HepG2 (cell line): ENCODE measurements at regions not wholly inside any gene's neighbourhood (a gene's known extent, or its start where the extent isn't known, plus 50 kb on each side); places are given as distances from the start of the nearest gene placed in this dataset.

ENCODE experiments used
- ATAC-seq: fragments of 200-7000 bp; cut with Tn5 transposase; 3 replicates; pipeline ENCODE4 v1.9.1; 2020; ENCODE audit warnings: mild to moderate bottlenecking, moderate library complexity
- BruUV-seq: library from RNA; stranded (reverse); fragments of 400-500 nt; replicated peaks from 2 replicates; lab custom pipeline; 2021; lab: Mats Ljungman, UMichigan
- CTCF ChIA-PET: fragments of 300-600 bp; formaldehyde crosslinking; extraction: SDS; loops from one replicate; lab custom pipeline; 2021; ENCODE audit warnings: low total read pairs, inconsistent platforms, low intra/inter-chr PET ratio; lab: Yijun Ruan, JAX
- POLR2A ChIA-PET: fragments of 350-600 bp; sonication (Branson Sonifier 250); formaldehyde crosslinking; loops from one replicate; lab custom pipeline; 2020; ENCODE audit warnings: antibody characterized with exemption, inconsistent platforms; lab: Yijun Ruan, JAX
- DNase-seq: peaks from one replicate; pipeline ENCODE4 v3.0.0-alpha.2; 2015; ENCODE audit warnings: low spot score
- FAIRE-seq: peaks from 3 replicates; lab custom pipeline; 2011; peaks lifted over from hg19 to GRCh38; lab: Jason Lieb, UNC
- H2AFZ ChIP-seq: one replicate; pipeline ENCODE4 v1.6.1; 2011; ENCODE audit warnings: low read length, inconsistent platforms
- H3K27ac ChIP-seq: fragments of 300-600 bp; 3 replicates; pipeline ENCODE4 v1.8.0; 2011; ENCODE audit warnings: mixed run types, mild to moderate bottlenecking, mixed read lengths, low read length, inconsistent platforms; ENCODE audit not compliant: insufficient read depth; ENCODE audit errors: extremely low read length
- H3K27me3 ChIP-seq, 2 experiments: fragments of 200-600 bp in 1 of 2; 2 replicates in 1 of 2; 3 replicates in 1 of 2; pipeline versions ENCODE4 v1.6.0 to v1.8.0; 2011; ENCODE audit warnings: low read length in 2 of 2, mild to moderate bottlenecking in 2 of 2, moderate library complexity in 2 of 2, inconsistent platforms in 1 of 2; ENCODE audit not compliant: insufficient read depth in 2 of 2, control insufficient read depth in 1 of 2
- H3K36me3 ChIP-seq, 2 experiments: fragments of 200-600 bp in 1 of 2; replicated peaks in 1 of 2; 2 replicates in 1 of 2; 3 replicates in 1 of 2; pipeline versions ENCODE4 v1.5.1 to v1.8.0; 2011; ENCODE audit warnings: low read length in 2 of 2, inconsistent platforms in 1 of 2; ENCODE audit not compliant: insufficient read depth in 2 of 2, control insufficient read depth in 1 of 2
- H3K4me1 ChIP-seq: 2 replicates; pipeline ENCODE4 v1.5.1; 2012; ENCODE audit warnings: low read length, inconsistent platforms; ENCODE audit not compliant: insufficient read depth
- H3K4me2 ChIP-seq: 2 replicates; pipeline ENCODE4 v1.6.0; 2011; ENCODE audit warnings: low read depth, low read length, inconsistent platforms
- H3K4me3 ChIP-seq, 3 experiments: fragments of 200-600 bp in 1 of 3; sonication (generic), shearing (Covaris generic) in 1 of 3; replicated peaks in 1 of 3; 2 replicates each; pipeline ENCODE4 v1.5.1; 2011 to 2016; ENCODE audit warnings: low read length in 3 of 3, inconsistent platforms in 2 of 3, low read depth in 2 of 3, mild to moderate bottlenecking in 2 of 3, control low read depth in 1 of 3, mixed read lengths in 1 of 3; ENCODE audit not compliant: insufficient read depth in 1 of 3
- H3K79me2 ChIP-seq: one replicate; pipeline ENCODE4 v1.6.1; 2011; ENCODE audit warnings: low read length, inconsistent platforms; ENCODE audit not compliant: insufficient read depth
- H3K9ac ChIP-seq: 2 replicates; pipeline ENCODE4 v1.6.0; 2011; ENCODE audit warnings: mild to moderate bottlenecking, low read depth, low read length, inconsistent platforms; ENCODE audit not compliant: insufficient read depth
- H3K9me3 ChIP-seq: 2 replicates; pipeline ENCODE4 v1.5.1; 2012; ENCODE audit warnings: mild to moderate bottlenecking, low read length
- H4K20me1 ChIP-seq: 2 replicates; pipeline ENCODE4 v1.6.0; 2011; ENCODE audit warnings: inconsistent platforms, mild to moderate bottlenecking, low read length, moderate library complexity; ENCODE audit not compliant: insufficient read depth
- CAMTA2 ChIP-seq: sonication (generic); formaldehyde crosslinking; IDR thresholded peaks from 2 replicates; pipeline ENCODE4 v1.4.0; 2020; ENCODE audit warnings: mild to moderate bottlenecking, missing genetic modification reagents, borderline replicate concordance
- CEBPG ChIP-seq: IDR thresholded peaks from 2 replicates; pipeline ENCODE4 v1.6.1; 2016
- ISX ChIP-seq: sonication (generic); formaldehyde crosslinking; conservative IDR thresholded peaks from 2 replicates; pipeline ENCODE4 v1.5.0; 2020; ENCODE audit warnings: missing genetic modification reagents
- KAT7 ChIP-seq: IDR thresholded peaks from 2 replicates; pipeline ENCODE4 v1.6.1; 2018; ENCODE audit warnings: borderline replicate concordance, missing compliant biosample characterization
- MIXL1 ChIP-seq: IDR thresholded peaks from 2 replicates; pipeline ENCODE4 v1.6.1; 2016
- MYPOP ChIP-seq: sonication (generic); formaldehyde crosslinking; IDR thresholded peaks from 2 replicates; pipeline ENCODE4 v1.8.1; 2023; ENCODE audit warnings: mild to moderate bottlenecking, moderate library complexity, missing genetic modification reagents
- NPAS2 ChIP-seq: sonication (generic); formaldehyde crosslinking; IDR thresholded peaks from 2 replicates; pipeline ENCODE4 v1.8.0; 2022; ENCODE audit warnings: mild to moderate bottlenecking, missing genetic modification reagents, borderline replicate concordance
- PAWR ChIP-seq: sonication (generic); formaldehyde crosslinking; IDR thresholded peaks from 2 replicates; pipeline ENCODE4 v1.4.0; 2020; ENCODE audit warnings: missing genetic modification reagents, mild to moderate bottlenecking, borderline replicate concordance
- PLRG1 ChIP-seq: fragments of 450-650 bp; conservative IDR thresholded peaks from 2 replicates; pipeline ENCODE4 v1.6.1; 2016
- SOX13 ChIP-seq, 3 experiments: fragments of 450-650 bp in 1 of 3; sonication (generic) in 1 of 3; formaldehyde crosslinking in 1 of 3; IDR thresholded peaks in 2 of 3; conservative IDR thresholded peaks in 1 of 3; 2 replicates each; pipeline versions ENCODE4 v1.5.0 to v1.6.1; 2016 to 2020; ENCODE audit warnings: antibody characterized with exemption in 1 of 3, mild to moderate bottlenecking in 1 of 3, missing compliant biosample characterization in 1 of 3, missing genetic modification reagents in 1 of 3, moderate library complexity in 1 of 3
- ZFP41 ChIP-seq: sonication (generic); formaldehyde crosslinking; IDR thresholded peaks from 2 replicates; pipeline ENCODE4 v1.4.0; 2020; ENCODE audit warnings: mild to moderate bottlenecking, missing genetic modification reagents, borderline replicate concordance
- ZMAT3 ChIP-seq: sonication (generic); formaldehyde crosslinking; conservative IDR thresholded peaks from 2 replicates; pipeline ENCODE4 v1.7.0; 2021; ENCODE audit warnings: missing genetic modification reagents
- ZNF350 ChIP-seq: sonication (generic); formaldehyde crosslinking; IDR thresholded peaks from 2 replicates; pipeline ENCODE4 v1.4.0; 2020; ENCODE audit warnings: mild to moderate bottlenecking, low read depth, missing genetic modification reagents, borderline replicate concordance
- ZNF484 ChIP-seq: sonication (generic); formaldehyde crosslinking; IDR thresholded peaks from 2 replicates; pipeline ENCODE4 v1.5.1; 2020; ENCODE audit warnings: mild to moderate bottlenecking, low read depth, missing genetic modification reagents, borderline replicate concordance
- ZNF530 ChIP-seq: sonication (generic); formaldehyde crosslinking; IDR thresholded peaks from 2 replicates; pipeline ENCODE4 v1.5.0; 2020; ENCODE audit warnings: low read depth, mild to moderate bottlenecking, missing genetic modification reagents
- ZNF547 ChIP-seq: sonication (generic); formaldehyde crosslinking; IDR thresholded peaks from 2 replicates; pipeline ENCODE4 v1.5.1; 2020; ENCODE audit warnings: mild to moderate bottlenecking, missing genetic modification reagents
- ZNF557 ChIP-seq: sonication (generic); formaldehyde crosslinking; IDR thresholded peaks from 2 replicates; pipeline ENCODE4 v1.4.0; 2020; ENCODE audit warnings: missing genetic modification reagents
- ZNF574 ChIP-seq: sonication (generic); formaldehyde crosslinking; IDR thresholded peaks from 2 replicates; pipeline ENCODE4 v1.4.0; 2020; ENCODE audit warnings: missing genetic modification reagents
- ZNF839 ChIP-seq: sonication (generic); formaldehyde crosslinking; IDR thresholded peaks from 2 replicates; pipeline ENCODE4 v1.4.0; 2020; ENCODE audit warnings: missing genetic modification reagents, mild to moderate bottlenecking, borderline replicate concordance
- WGBS: methylation state at CpG from one replicate; pipeline ENCODE4 v1.1.6; 2017; ENCODE audit warnings: low lambda C conversion rate; 5-methylcytosine and 5-hydroxymethylcytosine counted together
- in situ Hi-C: cut with HindIII; loops from 2 replicates; pipeline ENCODE4 v1.10.0; 2017; ENCODE audit warnings: low pct_unique_long_range_greater_than_20kb; ENCODE audit not compliant: extremely low pct_ligation_motif_present
- intact Hi-C: fragments of 100-400 bp; cut with micrococcal nuclease; formaldehyde crosslinking; loops from one replicate; pipeline ENCODE4 v1.10.0; 2022; ENCODE audit not compliant: unreplicated experiment

GRCh38 chr5:7053125-7053524 is 339.9 kb downstream of the TENT4A start (continued):
- TF ChIP-seq ZNF557 (CRISPR knock-in tag) (no peak), ZNF530 (CRISPR knock-in tag) (no peak), MIXL1 (no peak)

- ATAC-seq (no peak), DNase-seq (no peak), FAIRE-seq (no peak)
- Histone ChIP-seq H3K4me2 (no peak overlapping the region), H3K9me3 (no peaks in the 10 kb centered on the region), H3K36me3 (no peaks in the 10 kb centered on the region), H3K27me3 (0 out of 5 replicates have a peak, but pooled peaks cover 0 to 3% of the 10 kb centered on the region in 2 experiments), H3K27ac (no peak overlapping the region), H4K20me1 (no peaks in the 10 kb centered on the region), H3K4me3 (no peak overlapping the region), H3K79me2 (no peaks in the 10 kb centered on the region), H3K4me1 (no peaks in the 10 kb centered on the region), H2AFZ (no peak overlapping the region), H3K9ac (no peak overlapping the region)
- intact Hi-C loops (no loop called here), in situ Hi-C loops (no loop called here)
- 0% methylated on average over 3 of the region's 3 CpGs for WGBS
- ChIA-PET CTCF (no interaction called here), POLR2A (no interaction called here)
- no TSS peak for BruUV-seq
- no peak for TF ChIP-seq NPAS2
- TF ChIP-seq SOX13 (IDR thresholded peaks at IDR 0.05) = no peak
- no peak for TF ChIP-seq SOX13 (CRISPR knock-in tag; conservative IDR thresholded peaks at IDR 0.05 in 1 of 2, IDR thresholded peaks at IDR 0.05 in 1 of 2)
- TF ChIP-seq ISX (CRISPR knock-in tag) = no peak
- no peak for TF ChIP-seq ZNF547 (CRISPR knock-in tag)
- TF ChIP-seq ZNF557 (CRISPR knock-in tag) = no peak
- no peak for TF ChIP-seq PLRG1
- no peak for TF ChIP-seq KAT7 (CRISPR knock-in tag)
- no peak for TF ChIP-seq PAWR (CRISPR knock-in tag)
- no peak for TF ChIP-seq MYPOP (CRISPR knock-in tag)
- no peak for TF ChIP-seq ZNF484 (CRISPR knock-in tag)
- TF ChIP-seq CEBPG (CRISPR knock-in tag) = no peak
- no peak for TF ChIP-seq ZNF574
- no peak for TF ChIP-seq ZFP41 (CRISPR knock-in tag)
- no peak for TF ChIP-seq ZNF350 (CRISPR knock-in tag)
- TF ChIP-seq ZMAT3 = no peak
- TF ChIP-seq ZNF839 (CRISPR knock-in tag) = no peak
- no peak for TF ChIP-seq CAMTA2
Observed at GRCh38 chr5:7053528-7054209, 340.4 kb downstream of the TENT4A start.
